OCI-LY3 (cell line): ENCODE measurements at regions not wholly inside any gene's neighbourhood (a gene's known extent, or its start where the extent isn't known, plus 50 kb on each side); places are given as distances from the start of the nearest gene placed in this dataset.

ENCODE experiments used
- EZH2phosphoT487 ChIP-seq: fragments of 200-600 bp; shearing (Covaris generic); IDR thresholded peaks from 2 replicates; pipeline ENCODE4 v1.6.1; 2018; ENCODE audit warnings: antibody characterized with exemption, mixed run types, low read depth
- TF ChIP-seq, protein P1 (sequence below): fragments of 200-600, 300-600 bp; sonication (generic); IDR thresholded peaks from 2 replicates; pipeline ENCODE4 v1.5.1; 2014; ENCODE audit warnings: antibody characterized with exemption, low read length, low read depth

GRCh38 chr6:14258117-14258516 lies 140.5 kb downstream of the CD83 start:
- TF ChIP-seq, protein P1, sequence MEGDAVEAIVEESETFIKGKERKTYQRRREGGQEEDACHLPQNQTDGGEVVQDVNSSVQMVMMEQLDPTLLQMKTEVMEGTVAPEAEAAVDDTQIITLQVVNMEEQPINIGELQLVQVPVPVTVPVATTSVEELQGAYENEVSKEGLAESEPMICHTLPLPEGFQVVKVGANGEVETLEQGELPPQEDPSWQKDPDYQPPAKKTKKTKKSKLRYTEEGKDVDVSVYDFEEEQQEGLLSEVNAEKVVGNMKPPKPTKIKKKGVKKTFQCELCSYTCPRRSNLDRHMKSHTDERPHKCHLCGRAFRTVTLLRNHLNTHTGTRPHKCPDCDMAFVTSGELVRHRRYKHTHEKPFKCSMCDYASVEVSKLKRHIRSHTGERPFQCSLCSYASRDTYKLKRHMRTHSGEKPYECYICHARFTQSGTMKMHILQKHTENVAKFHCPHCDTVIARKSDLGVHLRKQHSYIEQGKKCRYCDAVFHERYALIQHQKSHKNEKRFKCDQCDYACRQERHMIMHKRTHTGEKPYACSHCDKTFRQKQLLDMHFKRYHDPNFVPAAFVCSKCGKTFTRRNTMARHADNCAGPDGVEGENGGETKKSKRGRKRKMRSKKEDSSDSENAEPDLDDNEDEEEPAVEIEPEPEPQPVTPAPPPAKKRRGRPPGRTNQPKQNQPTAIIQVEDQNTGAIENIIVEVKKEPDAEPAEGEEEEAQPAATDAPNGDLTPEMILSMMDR: no peak
- TF ChIP-seq EZH2phosphoT487: no peak
